GM18519 (cell line): ENCODE measurements at regions not wholly inside any gene's neighbourhood (a gene's known extent, or its start where the extent isn't known, plus 50 kb on each side); places are given as distances from the start of the nearest gene placed in this dataset.

ENCODE experiments used
- ATAC-seq: cut with Tn5 transposase; IDR thresholded peaks from one replicate; pipeline ENCODE4 v1.9.1; 2021; ENCODE audit warnings: mild to moderate bottlenecking, moderate library complexity; ENCODE audit not compliant: unreplicated experiment, low FRiP score

- no peak for ATAC-seq
These were observed 114.2 kb downstream of the ZNF621 start for GRCh38 chr3:40639006-40639405.

GRCh38 chr3:40642812-40643211 is 118.1 kb downstream of the ZNF621 start:
- ATAC-seq = no peak

- ATAC-seq = no peak
These were observed 121.1 kb downstream of the ZNF621 start for GRCh38 chr3:40645883-40646282.

GRCh38 chr3:40649346-40649745 is 124.6 kb downstream of the ZNF621 start:
- no peak for ATAC-seq

GRCh38 chr3:40652072-40652471 is 127.3 kb downstream of the ZNF621 start:
- no peak for ATAC-seq

- no peak for ATAC-seq
These were observed 128.2 kb downstream of the ZNF621 start for GRCh38 chr3:40653001-40653400.

GRCh38 chr3:40653878-40654277 is 129.1 kb downstream of the ZNF621 start:
- ATAC-seq = no peak

GRCh38 chr3:40655551-40655950 is 130.8 kb downstream of the ZNF621 start:
- ATAC-seq = no peak

- ATAC-seq = no peak
These were observed 132.9 kb downstream of the ZNF621 start for GRCh38 chr3:40657623-40658022.

- ATAC-seq = no peak
These were observed 133.5 kb downstream of the ZNF621 start for GRCh38 chr3:40658305-40658704.

GRCh38 chr3:40660554-40660953 is 135.8 kb downstream of the ZNF621 start:
- no peak for ATAC-seq

- ATAC-seq = no peak
These were observed 136.5 kb downstream of the ZNF621 start for GRCh38 chr3:40661284-40661683.

GRCh38 chr3:40663280-40663679 is 138.5 kb downstream of the ZNF621 start:
- ATAC-seq = no peak

- no peak for ATAC-seq
These were observed 144.4 kb downstream of the ZNF621 start for GRCh38 chr3:40669176-40669575.

GRCh38 chr3:40672861-40673260 is 148.1 kb downstream of the ZNF621 start:
- no peak for ATAC-seq

GRCh38 chr3:40677321-40677720 is 152.6 kb downstream of the ZNF621 start:
- no peak for ATAC-seq

GRCh38 chr3:40677749-40678148 is 153.0 kb downstream of the ZNF621 start:
- ATAC-seq = no peak

GRCh38 chr3:40679290-40679689 is 154.5 kb downstream of the ZNF621 start:
- no peak for ATAC-seq

- ATAC-seq = no peak
These were observed 156.2 kb downstream of the ZNF621 start for GRCh38 chr3:40680685-40681657.

- no peak for ATAC-seq
These were observed 156.9 kb downstream of the ZNF621 start for GRCh38 chr3:40681658-40682055.

GRCh38 chr3:40689837-40690236 is 165.1 kb downstream of the ZNF621 start:
- no peak for ATAC-seq

- no peak for ATAC-seq
These were observed 166.1 kb downstream of the ZNF621 start for GRCh38 chr3:40690749-40691451.
